GM10266 (cell line): ENCODE measurements at regions not wholly inside any gene's neighbourhood (a gene's known extent, or its start where the extent isn't known, plus 50 kb on each side); places are given as distances from the start of the nearest gene placed in this dataset.

Experiments
- DNase-seq: peaks from one replicate; pipeline ENCODE4 v3.0.0; 2012; ENCODE audit errors: extremely low spot score
- TF ChIP-seq, protein P1 (sequence below): IDR thresholded peaks from 2 replicates; pipeline ENCODE4 v1.5.1; 2012; ENCODE audit warnings: mild to moderate bottlenecking, low read depth; ENCODE audit not compliant: control insufficient read depth, insufficient read depth; ENCODE audit errors: missing control alignments

DNA sequence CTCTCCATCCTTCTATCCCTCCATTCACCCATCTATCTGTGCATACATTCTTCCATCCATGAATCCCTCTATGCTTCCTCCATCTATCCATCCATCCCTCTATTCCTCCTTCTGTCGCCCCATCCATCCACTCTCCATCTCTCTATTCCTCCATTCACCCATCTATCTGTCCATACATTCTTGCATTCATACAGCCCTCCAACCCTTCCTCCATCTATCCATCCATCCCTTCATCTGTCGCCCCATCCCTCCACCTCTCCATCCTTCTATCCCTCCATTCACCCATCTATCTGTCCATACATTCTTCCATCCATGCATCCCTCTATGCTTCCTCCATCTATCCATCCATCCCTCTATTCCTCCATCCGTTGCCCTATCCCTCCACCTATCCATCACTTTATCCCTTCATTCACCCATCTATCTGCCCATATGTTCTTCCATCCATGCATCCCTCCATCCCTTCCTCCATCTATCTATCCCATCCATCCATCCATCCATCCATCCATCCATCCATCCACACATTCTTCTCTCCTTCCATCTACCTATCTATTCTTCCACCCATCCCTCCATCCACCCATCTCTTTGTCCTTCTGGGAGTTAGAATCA, 272.5 kb upstream of the TNRC6C start:
- TF ChIP-seq, protein P1, sequence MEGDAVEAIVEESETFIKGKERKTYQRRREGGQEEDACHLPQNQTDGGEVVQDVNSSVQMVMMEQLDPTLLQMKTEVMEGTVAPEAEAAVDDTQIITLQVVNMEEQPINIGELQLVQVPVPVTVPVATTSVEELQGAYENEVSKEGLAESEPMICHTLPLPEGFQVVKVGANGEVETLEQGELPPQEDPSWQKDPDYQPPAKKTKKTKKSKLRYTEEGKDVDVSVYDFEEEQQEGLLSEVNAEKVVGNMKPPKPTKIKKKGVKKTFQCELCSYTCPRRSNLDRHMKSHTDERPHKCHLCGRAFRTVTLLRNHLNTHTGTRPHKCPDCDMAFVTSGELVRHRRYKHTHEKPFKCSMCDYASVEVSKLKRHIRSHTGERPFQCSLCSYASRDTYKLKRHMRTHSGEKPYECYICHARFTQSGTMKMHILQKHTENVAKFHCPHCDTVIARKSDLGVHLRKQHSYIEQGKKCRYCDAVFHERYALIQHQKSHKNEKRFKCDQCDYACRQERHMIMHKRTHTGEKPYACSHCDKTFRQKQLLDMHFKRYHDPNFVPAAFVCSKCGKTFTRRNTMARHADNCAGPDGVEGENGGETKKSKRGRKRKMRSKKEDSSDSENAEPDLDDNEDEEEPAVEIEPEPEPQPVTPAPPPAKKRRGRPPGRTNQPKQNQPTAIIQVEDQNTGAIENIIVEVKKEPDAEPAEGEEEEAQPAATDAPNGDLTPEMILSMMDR: no peak
- DNase-seq: no peak

DNA sequence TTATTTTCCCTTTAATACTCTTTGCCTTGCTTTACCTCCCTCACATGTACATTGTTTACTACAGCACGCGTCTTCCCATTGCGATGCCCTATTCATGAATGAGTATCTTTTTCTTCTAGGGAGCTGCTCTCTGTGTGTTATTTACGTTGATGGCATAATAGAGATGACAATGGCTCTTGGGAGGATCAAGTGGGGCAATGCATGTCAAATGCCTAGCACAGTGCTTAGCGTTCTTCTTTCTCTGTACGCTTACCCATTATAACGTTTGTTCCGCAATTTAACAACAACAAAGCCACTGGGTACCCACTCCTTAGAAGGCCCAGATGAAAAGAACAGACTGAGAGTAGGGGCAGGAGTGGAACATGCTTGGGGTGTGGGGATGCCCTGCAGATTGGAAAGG, 271.6 kb upstream of the TNRC6C start:
- TF ChIP-seq, protein P1: no peak
- no peak for DNase-seq

DNA sequence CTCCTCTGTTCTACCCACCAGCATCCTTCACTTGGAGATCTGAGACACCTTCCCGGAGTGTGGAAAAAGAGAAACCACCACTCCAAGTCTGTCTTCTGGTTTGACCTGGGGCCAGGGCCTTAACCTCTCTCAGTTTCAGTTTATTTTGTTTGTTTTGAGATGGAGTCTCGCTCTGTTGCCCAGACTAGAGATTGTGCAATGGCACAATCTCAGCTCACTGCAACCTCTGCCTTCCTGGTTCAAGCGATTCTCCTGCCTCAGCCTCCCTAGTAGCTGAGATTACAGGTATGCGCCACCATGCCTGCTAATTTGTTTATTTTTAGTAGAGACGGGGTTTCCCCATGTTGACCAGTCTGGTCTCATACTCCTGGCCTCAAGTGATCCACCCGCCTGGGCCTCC, 271.1 kb upstream of the TNRC6C start:
- TF ChIP-seq, protein P1: no peak
- DNase-seq: no peak

DNA sequence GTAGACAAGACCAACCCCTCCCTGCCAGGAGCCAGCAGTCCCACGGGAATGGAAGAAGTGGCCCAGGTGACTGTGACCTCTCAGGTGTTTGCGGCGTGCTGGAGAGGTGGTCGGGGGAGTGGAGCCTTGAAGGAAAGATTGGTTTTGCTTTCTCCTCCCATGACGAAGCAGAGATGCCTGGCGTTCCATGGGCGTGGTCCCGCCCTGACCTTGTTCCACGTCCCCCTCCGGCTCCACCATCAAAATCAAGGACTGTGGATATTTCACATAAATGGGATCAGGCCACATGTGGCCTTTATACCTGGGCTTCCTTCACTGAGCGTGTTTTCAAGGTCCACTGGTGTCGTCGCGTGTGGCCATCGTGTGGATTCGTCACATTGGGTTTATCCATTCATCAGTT, 270.6 kb upstream of the TNRC6C start:
- no peak for DNase-seq
- TF ChIP-seq, protein P1: no peak

DNA sequence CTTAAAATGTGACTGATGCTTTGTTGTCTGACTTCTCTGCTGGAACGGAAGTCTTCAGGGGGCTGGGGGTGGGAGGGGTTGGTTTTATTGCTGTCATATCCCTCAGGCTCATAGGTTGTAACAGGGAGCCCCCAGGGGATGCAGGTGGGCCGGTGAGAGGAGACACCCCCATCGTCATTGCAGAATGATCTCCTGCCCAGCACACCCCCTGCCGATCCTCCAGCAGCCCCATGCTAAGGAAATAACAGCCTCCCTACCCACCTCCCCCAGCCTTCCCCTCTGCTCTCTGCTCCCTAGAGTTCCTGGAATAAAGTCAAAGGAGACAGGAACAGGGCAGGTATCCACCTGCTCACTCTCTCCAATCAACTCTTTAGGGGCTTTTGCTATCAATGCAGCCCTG, 270.1 kb upstream of the TNRC6C start:
- TF ChIP-seq, protein P1: no peak
- DNase-seq: no peak

DNA sequence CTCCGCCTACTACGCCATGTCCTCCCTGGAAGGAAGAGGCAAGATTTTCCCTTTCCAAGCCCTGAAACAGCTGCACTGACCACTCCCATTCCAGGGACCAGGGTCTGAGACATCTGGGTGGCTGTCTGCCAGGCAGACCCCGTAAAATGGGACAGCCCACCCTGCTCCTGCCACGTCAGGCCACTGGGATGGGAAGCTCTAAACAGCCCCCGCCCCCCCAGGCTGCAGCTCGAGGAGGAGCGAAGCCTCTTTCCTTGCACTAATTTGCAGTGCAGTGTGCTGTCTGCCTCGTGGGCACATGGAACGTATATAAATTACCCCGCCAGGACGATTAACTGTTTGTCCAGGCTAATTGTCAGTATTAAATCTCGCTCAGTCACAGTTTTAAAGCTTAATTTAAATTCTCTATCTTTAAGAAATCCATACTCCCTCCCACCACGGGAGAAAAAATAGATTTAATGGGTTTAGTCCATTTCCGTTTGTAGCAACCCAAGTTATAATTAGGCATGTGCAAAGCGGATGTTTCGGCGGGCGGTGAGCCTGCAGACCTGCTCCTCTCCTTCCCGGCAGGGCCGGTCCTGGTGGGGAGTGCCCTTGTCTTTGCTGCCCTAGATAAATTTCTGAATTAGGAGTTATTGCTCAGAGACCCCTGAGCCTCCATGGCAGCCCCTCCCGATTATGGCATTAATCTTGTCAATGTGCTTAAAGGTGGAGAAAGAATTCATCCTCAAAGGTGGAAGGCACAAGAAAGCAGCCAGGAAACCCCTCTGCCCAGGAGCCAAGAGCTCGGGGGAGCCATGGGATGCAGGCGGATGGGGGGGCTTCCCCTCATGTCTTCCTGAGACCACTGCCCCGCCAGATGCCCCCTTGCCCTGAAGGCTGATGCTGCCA, 268.0 kb upstream of the TNRC6C start:
- DNase-seq: no peak
- TF ChIP-seq, protein P1: no peak
